ENCODE measurements at regions not wholly inside any gene's neighbourhood (a gene's known extent, or its start where the extent isn't known, plus 50 kb on each side); places are given as distances from the start of the nearest gene placed in this dataset.

GRCh38 chr18:22031611-22032010, 137.8 kb upstream of the GATA6 start:
- Histone ChIP-seq H3K4me3 (ENCODE audit: low read depth, low read length) (no peak overlapping the region), H3K9me3 (ENCODE audit: control insufficient read depth, insufficient read depth, low read length) (no peaks in the 10 kb centered on the region), H3K36me3 (ENCODE audit: control insufficient read depth, insufficient read depth, low read length) (no peaks in the 10 kb centered on the region), H3K4me1 (ENCODE audit: control insufficient read depth, insufficient read depth, low read length) (peaks cover 3% of the 10 kb centered on the region), H3K27ac (ENCODE audit: low read depth, low read length) (no peak overlapping the region), H3K27me3 (ENCODE audit: control insufficient read depth, insufficient read depth, low read length) (no peaks in the 10 kb centered on the region)
- no peak for DNase-seq (ENCODE audit: low read depth in 4 of 6, low spot score in 6 of 6)
- 100% methylated on average over 1 of the region's 6 CpGs for WGBS (ENCODE audit: insufficient coverage)

GRCh38 chr18:22032392-22032961, 136.9 kb upstream of the GATA6 start:
- 86% methylated on average over 3 of the region's 4 CpGs for WGBS (ENCODE audit: insufficient coverage)
- no peak for DNase-seq (ENCODE audit: low read depth in 4 of 6, low spot score in 6 of 6)
- no peak overlapping the region for H3K4me3 ChIP-seq (ENCODE audit: low read depth, low read length)
- no peaks in the 10 kb centered on the region for H3K36me3 ChIP-seq (ENCODE audit: control insufficient read depth, insufficient read depth, low read length)
- H3K9me3 ChIP-seq (ENCODE audit: control insufficient read depth, insufficient read depth, low read length), result no peaks in the 10 kb centered on the region
- H3K27me3 ChIP-seq (ENCODE audit: control insufficient read depth, insufficient read depth, low read length), result no peaks in the 10 kb centered on the region
- no peak overlapping the region for H3K27ac ChIP-seq (ENCODE audit: low read depth, low read length)
- no peaks in the 10 kb centered on the region for H3K4me1 ChIP-seq (ENCODE audit: control insufficient read depth, insufficient read depth, low read length)

GRCh38 chr18:22033085-22033484, 136.3 kb upstream of the GATA6 start:
- Histone ChIP-seq H3K27ac (ENCODE audit: low read depth, low read length) (no peak overlapping the region), H3K36me3 (ENCODE audit: control insufficient read depth, insufficient read depth, low read length) (no peaks in the 10 kb centered on the region), H3K27me3 (ENCODE audit: control insufficient read depth, insufficient read depth, low read length) (no peaks in the 10 kb centered on the region), H3K4me3 (ENCODE audit: low read depth, low read length) (no peak overlapping the region), H3K4me1 (ENCODE audit: control insufficient read depth, insufficient read depth, low read length) (no peaks in the 10 kb centered on the region), H3K9me3 (ENCODE audit: control insufficient read depth, insufficient read depth, low read length) (no peaks in the 10 kb centered on the region)
- no peak for DNase-seq (ENCODE audit: low read depth in 4 of 6, low spot score in 6 of 6)
- 61% methylated on average over 4 of the region's 8 CpGs for WGBS (ENCODE audit: insufficient coverage)

GRCh38 chr18:22034276-22034675, 135.1 kb upstream of the GATA6 start:
- H3K4me1 ChIP-seq (ENCODE audit: control insufficient read depth, insufficient read depth, low read length), result no peaks in the 10 kb centered on the region
- H3K27ac ChIP-seq (ENCODE audit: low read depth, low read length), result no peak overlapping the region
- H3K27me3 ChIP-seq (ENCODE audit: control insufficient read depth, insufficient read depth, low read length), result no peaks in the 10 kb centered on the region
- no peak for DNase-seq (ENCODE audit: low read depth in 4 of 6, low spot score in 6 of 6)
- H3K4me3 ChIP-seq (ENCODE audit: low read depth, low read length), result no peak overlapping the region
- no CpG with 5 or more reads among the region's 6 CpGs for whole genome bisulfite sequencing (ENCODE audit: insufficient coverage)
- H3K36me3 ChIP-seq (ENCODE audit: control insufficient read depth, insufficient read depth, low read length), result no peaks in the 10 kb centered on the region
- H3K9me3 ChIP-seq (ENCODE audit: control insufficient read depth, insufficient read depth, low read length), result no peaks in the 10 kb centered on the region

- WGBS (ENCODE audit: insufficient coverage), result 94% methylated on average over 4 of the region's 4 CpGs
- no peaks in the 10 kb centered on the region for H3K36me3 ChIP-seq (ENCODE audit: control insufficient read depth, insufficient read depth, low read length)
- no peaks in the 10 kb centered on the region for H3K4me1 ChIP-seq (ENCODE audit: control insufficient read depth, insufficient read depth, low read length)
These were observed 128.9 kb upstream of the GATA6 start for GRCh38 chr18:22040533-22040932.

GRCh38 chr18:22043837-22044236, 125.6 kb upstream of the GATA6 start:
- no peaks in the 10 kb centered on the region for H3K36me3 ChIP-seq (ENCODE audit: control insufficient read depth, insufficient read depth, low read length)
- no peaks in the 10 kb centered on the region for H3K9me3 ChIP-seq (ENCODE audit: control insufficient read depth, insufficient read depth, low read length)
- DNase-seq (ENCODE audit: low read depth in 4 of 6, low spot score in 6 of 6), result no peak
- H3K27ac ChIP-seq (ENCODE audit: low read depth, low read length), result no peak overlapping the region
- H3K27me3 ChIP-seq (ENCODE audit: control insufficient read depth, insufficient read depth, low read length), result no peaks in the 10 kb centered on the region
- H3K4me3 ChIP-seq (ENCODE audit: low read depth, low read length), result no peak overlapping the region
- 69% methylated on average over 4 of the region's 4 CpGs for WGBS (ENCODE audit: insufficient coverage)
- H3K4me1 ChIP-seq (ENCODE audit: control insufficient read depth, insufficient read depth, low read length), result no peaks in the 10 kb centered on the region

More at GRCh38 chr18:22040533-22040932, 128.9 kb upstream of the GATA6 start:
- Histone ChIP-seq H3K27me3 (ENCODE audit: control insufficient read depth, insufficient read depth, low read length) (no peaks in the 10 kb centered on the region), H3K27ac (ENCODE audit: low read depth, low read length) (no peak overlapping the region), H3K4me3 (ENCODE audit: low read depth, low read length) (no peak overlapping the region), H3K9me3 (ENCODE audit: control insufficient read depth, insufficient read depth, low read length) (no peaks in the 10 kb centered on the region)
- DNase-seq (ENCODE audit: low read depth in 4 of 6, low spot score in 6 of 6), result no peak

GRCh38 chr18:22044474-22045220, 124.7 kb upstream of the GATA6 start:
- no peaks in the 10 kb centered on the region for H3K4me1 ChIP-seq (ENCODE audit: control insufficient read depth, insufficient read depth, low read length)
- H3K4me3 ChIP-seq (ENCODE audit: low read depth, low read length), result no peak overlapping the region
- H3K27me3 ChIP-seq (ENCODE audit: control insufficient read depth, insufficient read depth, low read length), result no peaks in the 10 kb centered on the region
- H3K36me3 ChIP-seq (ENCODE audit: control insufficient read depth, insufficient read depth, low read length), result no peaks in the 10 kb centered on the region
- DNase-seq (ENCODE audit: low read depth in 4 of 6, low spot score in 6 of 6), result no peak
- WGBS (ENCODE audit: insufficient coverage), result 58% methylated on average over 4 of the region's 5 CpGs
- H3K27ac ChIP-seq (ENCODE audit: low read depth, low read length), result no peak overlapping the region
- no peaks in the 10 kb centered on the region for H3K9me3 ChIP-seq (ENCODE audit: control insufficient read depth, insufficient read depth, low read length)

- H3K27me3 ChIP-seq (ENCODE audit: control insufficient read depth, insufficient read depth, low read length), result no peaks in the 10 kb centered on the region
- no peak overlapping the region for H3K27ac ChIP-seq (ENCODE audit: low read depth, low read length)
- H3K4me3 ChIP-seq (ENCODE audit: low read depth, low read length), result no peak overlapping the region
- no peaks in the 10 kb centered on the region for H3K4me1 ChIP-seq (ENCODE audit: control insufficient read depth, insufficient read depth, low read length)
- DNase-seq (ENCODE audit: low read depth in 4 of 6, low spot score in 6 of 6), result no peak
- 60% methylated on average over 3 of the region's 6 CpGs for WGBS (ENCODE audit: insufficient coverage)
- H3K36me3 ChIP-seq (ENCODE audit: control insufficient read depth, insufficient read depth, low read length), result no peaks in the 10 kb centered on the region
- H3K9me3 ChIP-seq (ENCODE audit: control insufficient read depth, insufficient read depth, low read length), result no peaks in the 10 kb centered on the region
These were observed 124.0 kb upstream of the GATA6 start for GRCh38 chr18:22045221-22045918.

GRCh38 chr18:22046473-22046872, 122.9 kb upstream of the GATA6 start:
- H3K4me1 ChIP-seq (ENCODE audit: control insufficient read depth, insufficient read depth, low read length), result no peaks in the 10 kb centered on the region
- H3K27me3 ChIP-seq (ENCODE audit: control insufficient read depth, insufficient read depth, low read length), result no peaks in the 10 kb centered on the region
- no peak overlapping the region for H3K27ac ChIP-seq (ENCODE audit: low read depth, low read length)
- H3K9me3 ChIP-seq (ENCODE audit: control insufficient read depth, insufficient read depth, low read length), result no peaks in the 10 kb centered on the region
- DNase-seq (ENCODE audit: low read depth in 4 of 6, low spot score in 6 of 6), result no peak
- no peak overlapping the region for H3K4me3 ChIP-seq (ENCODE audit: low read depth, low read length)
- H3K36me3 ChIP-seq (ENCODE audit: control insufficient read depth, insufficient read depth, low read length), result no peaks in the 10 kb centered on the region
- WGBS (ENCODE audit: insufficient coverage), result no CpG with 5 or more reads among the region's 2 CpGs

GRCh38 chr18:22047485-22047884, 121.9 kb upstream of the GATA6 start:
- no peak overlapping the region for H3K4me3 ChIP-seq (ENCODE audit: low read depth, low read length)
- no peaks in the 10 kb centered on the region for H3K36me3 ChIP-seq (ENCODE audit: control insufficient read depth, insufficient read depth, low read length)
- H3K27ac ChIP-seq (ENCODE audit: low read depth, low read length), result no peak overlapping the region
- 91% methylated on average over 3 of the region's 3 CpGs for WGBS (ENCODE audit: insufficient coverage)
- no peak for DNase-seq (ENCODE audit: low read depth in 4 of 6, low spot score in 6 of 6)
- no peaks in the 10 kb centered on the region for H3K27me3 ChIP-seq (ENCODE audit: control insufficient read depth, insufficient read depth, low read length)
- no peaks in the 10 kb centered on the region for H3K9me3 ChIP-seq (ENCODE audit: control insufficient read depth, insufficient read depth, low read length)
- no peaks in the 10 kb centered on the region for H3K4me1 ChIP-seq (ENCODE audit: control insufficient read depth, insufficient read depth, low read length)
